ENCODE measurements at regions not wholly inside any gene's neighbourhood (a gene's known extent, or its start where the extent isn't known, plus 50 kb on each side); places are given as distances from the start of the nearest gene placed in this dataset.

- no peaks in the 10 kb centered on the region for H3K27me3 Mint-ChIP-seq
- no peak for ATAC-seq (replicated peaks)
These were observed 110.3 kb upstream of the ST6GAL2 start for GRCh38 chr2:106996171-106996769.

GRCh38 chr2:106997204-106997603 is 111.2 kb upstream of the ST6GAL2 start:
- H3K4me3 Mint-ChIP-seq, result no peak overlapping the region
- no peaks in the 10 kb centered on the region for H3K27me3 Mint-ChIP-seq
- no peaks in the 10 kb centered on the region for H3K36me3 Mint-ChIP-seq (ENCODE audit: low read depth)
- no peak for ATAC-seq (replicated peaks)
- H3K9me3 Mint-ChIP-seq, result peaks cover 4% of the 10 kb centered on the region
- H3K27ac Mint-ChIP-seq, result no peak overlapping the region
- no peaks in the 10 kb centered on the region for H3K4me1 Mint-ChIP-seq

More at GRCh38 chr2:106996171-106996769, 110.3 kb upstream of the ST6GAL2 start:
- Mint-ChIP-seq H3K9me3 (peaks cover 5% of the 10 kb centered on the region), H3K27ac (no peak overlapping the region), H3K4me1 (no peaks in the 10 kb centered on the region), H3K4me3 (no peak overlapping the region), H3K36me3 (ENCODE audit: low read depth) (no peaks in the 10 kb centered on the region)

GRCh38 chr2:107001062-107001461 is 115.1 kb upstream of the ST6GAL2 start:
- no peak for ATAC-seq (replicated peaks)
- Mint-ChIP-seq H3K36me3 (ENCODE audit: low read depth) (no peaks in the 10 kb centered on the region), H3K27ac (no peak overlapping the region), H3K27me3 (no peaks in the 10 kb centered on the region), H3K9me3 (no peaks in the 10 kb centered on the region), H3K4me1 (no peaks in the 10 kb centered on the region), H3K4me3 (no peak overlapping the region)

- Mint-ChIP-seq H3K36me3 (ENCODE audit: low read depth) (no peaks in the 10 kb centered on the region), H3K4me1 (no peaks in the 10 kb centered on the region), H3K9me3 (no peaks in the 10 kb centered on the region), H3K4me3 (no peak overlapping the region), H3K27me3 (no peaks in the 10 kb centered on the region), H3K27ac (no peak overlapping the region)
- no peak for ATAC-seq (replicated peaks)
These were observed 115.6 kb upstream of the ST6GAL2 start for GRCh38 chr2:107001551-107001950.

GRCh38 chr2:107001964-107002696 is 116.2 kb upstream of the ST6GAL2 start:
- H3K4me1 Mint-ChIP-seq, result no peaks in the 10 kb centered on the region
- no peak overlapping the region for H3K4me3 Mint-ChIP-seq
- no peak for ATAC-seq (replicated peaks)
- H3K36me3 Mint-ChIP-seq (ENCODE audit: low read depth), result no peaks in the 10 kb centered on the region
- H3K9me3 Mint-ChIP-seq, result no peaks in the 10 kb centered on the region
- H3K27me3 Mint-ChIP-seq, result no peaks in the 10 kb centered on the region
- H3K27ac Mint-ChIP-seq, result no peak overlapping the region

GRCh38 chr2:107002735-107003134 is 116.8 kb upstream of the ST6GAL2 start:
- no peaks in the 10 kb centered on the region for H3K36me3 Mint-ChIP-seq (ENCODE audit: low read depth)
- no peak overlapping the region for H3K4me3 Mint-ChIP-seq
- H3K27me3 Mint-ChIP-seq, result no peaks in the 10 kb centered on the region
- no peak overlapping the region for H3K27ac Mint-ChIP-seq
- no peak for ATAC-seq (replicated peaks)
- no peaks in the 10 kb centered on the region for H3K4me1 Mint-ChIP-seq
- no peaks in the 10 kb centered on the region for H3K9me3 Mint-ChIP-seq

GRCh38 chr2:107005853-107006252 is 119.9 kb upstream of the ST6GAL2 start:
- no peak overlapping the region for H3K27ac Mint-ChIP-seq

GRCh38 chr2:107006836-107007235 is 120.9 kb upstream of the ST6GAL2 start:
- H3K9me3 Mint-ChIP-seq, result no peaks in the 10 kb centered on the region
- ATAC-seq (replicated peaks), result no peak
- H3K4me3 Mint-ChIP-seq, result no peak overlapping the region
- H3K4me1 Mint-ChIP-seq, result no peaks in the 10 kb centered on the region
- H3K27me3 Mint-ChIP-seq, result no peaks in the 10 kb centered on the region
- no peak overlapping the region for H3K27ac Mint-ChIP-seq
- H3K36me3 Mint-ChIP-seq (ENCODE audit: low read depth), result no peaks in the 10 kb centered on the region

More at GRCh38 chr2:107005853-107006252, 119.9 kb upstream of the ST6GAL2 start:
- Mint-ChIP-seq H3K36me3 (ENCODE audit: low read depth) (no peaks in the 10 kb centered on the region), H3K9me3 (no peaks in the 10 kb centered on the region), H3K27me3 (no peaks in the 10 kb centered on the region), H3K4me3 (no peak overlapping the region), H3K4me1 (no peaks in the 10 kb centered on the region)
- no peak for ATAC-seq (replicated peaks)

- no peak overlapping the region for H3K27ac Mint-ChIP-seq
- no peak overlapping the region for H3K4me3 Mint-ChIP-seq
- no peak for ATAC-seq (replicated peaks)
These were observed 122.0 kb upstream of the ST6GAL2 start for GRCh38 chr2:107007927-107008326.

GRCh38 chr2:107008843-107009242 is 122.9 kb upstream of the ST6GAL2 start:
- no peaks in the 10 kb centered on the region for H3K27me3 Mint-ChIP-seq
- H3K9me3 Mint-ChIP-seq, result no peaks in the 10 kb centered on the region
- no peak overlapping the region for H3K27ac Mint-ChIP-seq
- ATAC-seq (replicated peaks), result no peak
- no peak overlapping the region for H3K4me3 Mint-ChIP-seq
- no peaks in the 10 kb centered on the region for H3K36me3 Mint-ChIP-seq (ENCODE audit: low read depth)
- H3K4me1 Mint-ChIP-seq, result no peaks in the 10 kb centered on the region

More at GRCh38 chr2:107007927-107008326, 122.0 kb upstream of the ST6GAL2 start:
- H3K9me3 Mint-ChIP-seq, result no peaks in the 10 kb centered on the region
- H3K4me1 Mint-ChIP-seq, result no peaks in the 10 kb centered on the region
- H3K27me3 Mint-ChIP-seq, result no peaks in the 10 kb centered on the region
- H3K36me3 Mint-ChIP-seq (ENCODE audit: low read depth), result no peaks in the 10 kb centered on the region

- no peaks in the 10 kb centered on the region for H3K9me3 Mint-ChIP-seq
- H3K4me3 Mint-ChIP-seq, result no peak overlapping the region
- H3K4me1 Mint-ChIP-seq, result no peaks in the 10 kb centered on the region
- H3K36me3 Mint-ChIP-seq (ENCODE audit: low read depth), result no peaks in the 10 kb centered on the region
- no peak for ATAC-seq (replicated peaks)
- no peaks in the 10 kb centered on the region for H3K27me3 Mint-ChIP-seq
- H3K27ac Mint-ChIP-seq, result no peak overlapping the region
These were observed 123.3 kb upstream of the ST6GAL2 start for GRCh38 chr2:107009275-107009674.

GRCh38 chr2:107012714-107013306 is 126.8 kb upstream of the ST6GAL2 start:
- no peaks in the 10 kb centered on the region for H3K9me3 Mint-ChIP-seq
- no peaks in the 10 kb centered on the region for H3K4me1 Mint-ChIP-seq
- H3K27ac Mint-ChIP-seq, result no peak overlapping the region
- no peak for ATAC-seq (replicated peaks)
- H3K36me3 Mint-ChIP-seq (ENCODE audit: low read depth), result no peaks in the 10 kb centered on the region
- no peaks in the 10 kb centered on the region for H3K27me3 Mint-ChIP-seq
- no peak overlapping the region for H3K4me3 Mint-ChIP-seq

GRCh38 chr2:107013884-107014283 is 127.9 kb upstream of the ST6GAL2 start:
- Mint-ChIP-seq H3K9me3 (no peaks in the 10 kb centered on the region), H3K36me3 (ENCODE audit: low read depth) (no peaks in the 10 kb centered on the region), H3K4me3 (no peak overlapping the region), H3K4me1 (no peaks in the 10 kb centered on the region), H3K27me3 (no peaks in the 10 kb centered on the region), H3K27ac (no peak overlapping the region)
- no peak for ATAC-seq (replicated peaks)

GRCh38 chr2:107018366-107018765 is 132.4 kb upstream of the ST6GAL2 start:
- no peaks in the 10 kb centered on the region for H3K27me3 Mint-ChIP-seq
- no peak overlapping the region for H3K4me3 Mint-ChIP-seq
- no peak for ATAC-seq (replicated peaks)
- no peaks in the 10 kb centered on the region for H3K36me3 Mint-ChIP-seq (ENCODE audit: low read depth)
- no peaks in the 10 kb centered on the region for H3K9me3 Mint-ChIP-seq
- H3K27ac Mint-ChIP-seq, result no peak overlapping the region
- H3K4me1 Mint-ChIP-seq, result no peaks in the 10 kb centered on the region

- Mint-ChIP-seq H3K4me3 (no peak overlapping the region), H3K9me3 (peaks cover 6% of the 10 kb centered on the region), H3K36me3 (ENCODE audit: low read depth) (no peaks in the 10 kb centered on the region), H3K4me1 (no peaks in the 10 kb centered on the region), H3K27ac (no peak overlapping the region), H3K27me3 (no peaks in the 10 kb centered on the region)
- ATAC-seq (replicated peaks), result no peak
These were observed 134.4 kb upstream of the ST6GAL2 start for GRCh38 chr2:107020392-107020791.
